Brain pericyte (primary cell): ENCODE measurements at regions not wholly inside any gene's neighbourhood (a gene's known extent, or its start where the extent isn't known, plus 50 kb on each side); places are given as distances from the start of the nearest gene placed in this dataset.

ENCODE experiments used
- DNase-seq: peaks from one replicate; pipeline ENCODE4 v3.0.0-alpha.2; 2012; ENCODE audit warnings: low read depth, low spot score

- no peak for DNase-seq
These were observed 93.6 kb upstream of the LPP start for GRCh38 chr3:188060264-188060835.

DNA sequence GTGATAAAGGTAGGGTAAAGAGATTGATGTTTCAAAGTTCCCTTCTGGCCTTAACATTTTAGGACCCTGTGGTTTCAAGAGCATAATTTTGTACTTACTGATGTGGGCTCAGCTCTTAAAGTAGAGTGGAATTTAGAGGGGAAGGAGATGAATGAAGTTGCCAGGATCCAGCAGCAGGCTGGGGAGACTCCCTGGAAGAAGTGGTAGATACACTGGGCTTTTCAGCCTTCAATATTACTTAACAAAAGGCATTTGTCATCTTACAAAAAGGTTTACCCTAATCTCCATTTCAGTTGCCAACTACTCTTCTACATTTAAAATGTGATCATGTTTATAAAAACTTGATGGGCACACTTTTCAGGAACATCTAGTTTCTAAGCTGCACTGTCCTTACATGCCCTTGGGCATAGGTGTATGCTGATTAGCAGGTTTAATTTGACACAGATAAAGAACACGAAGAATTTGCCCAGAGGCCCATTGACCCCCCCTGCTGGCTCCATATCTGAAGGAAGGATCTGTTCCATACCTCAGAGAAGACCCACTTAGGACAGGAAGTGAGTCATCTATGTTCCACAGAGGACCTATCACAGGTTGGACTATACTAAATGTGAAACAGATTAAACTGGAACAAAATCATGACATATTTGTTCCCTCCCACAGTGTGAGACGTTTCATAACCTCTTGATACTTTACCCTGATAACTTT lies 93.0 kb upstream of the LPP start:
- no peak for DNase-seq

GRCh38 chr3:188062216-188062615 lies 91.7 kb upstream of the LPP start:
- no peak for DNase-seq

DNA sequence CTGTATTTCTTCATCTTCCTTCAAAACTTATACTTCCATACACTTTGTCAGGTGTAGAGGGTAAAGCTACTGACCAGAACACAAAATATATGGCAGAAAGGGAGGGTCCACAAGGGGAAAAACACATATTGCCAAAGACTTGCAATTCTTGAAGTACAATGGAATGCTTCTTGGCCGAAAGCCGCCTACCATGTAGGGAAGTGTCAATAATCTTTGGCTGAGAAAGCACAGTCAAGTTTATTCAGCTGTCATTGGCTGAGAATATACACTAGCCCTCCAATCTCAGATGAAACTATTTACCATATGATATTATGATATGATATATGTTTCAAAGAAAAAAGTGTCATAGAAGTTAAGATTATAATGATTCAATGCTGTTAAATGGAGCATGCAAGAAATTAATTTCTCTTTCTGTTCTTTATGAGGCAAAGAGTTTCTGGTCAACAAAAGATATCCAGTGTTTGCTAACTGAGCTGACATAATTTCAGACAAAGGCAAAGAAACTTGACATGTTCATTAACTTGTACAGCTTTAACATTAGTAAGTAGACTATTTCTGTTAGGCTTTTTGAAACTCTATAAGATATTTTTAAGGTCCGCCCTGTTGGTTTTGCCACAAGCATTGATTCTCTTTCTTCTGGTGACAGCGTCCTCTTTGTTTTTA lies 89.0 kb upstream of the LPP start:
- no peak for DNase-seq

GRCh38 chr3:188066141-188066540 lies 87.8 kb upstream of the LPP start:
- DNase-seq, result no peak

DNA sequence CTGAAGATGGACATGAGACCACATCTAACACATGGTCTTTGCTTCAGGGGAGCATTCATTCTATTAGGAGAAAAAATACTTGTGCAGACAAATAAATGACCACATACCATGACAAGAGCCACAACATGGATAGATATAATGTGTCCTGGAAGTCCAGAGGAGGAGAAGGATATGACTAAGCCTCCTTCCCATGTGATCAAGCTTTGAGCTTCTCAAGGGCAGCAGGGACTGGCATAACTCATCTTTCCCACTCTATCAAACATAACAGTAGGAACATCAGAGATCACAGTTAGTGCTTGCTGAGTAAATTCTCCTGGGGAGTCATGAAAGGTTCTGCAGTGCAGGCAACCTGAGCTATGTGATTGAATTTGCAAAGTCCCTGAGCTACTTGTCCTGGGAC lies 86.0 kb upstream of the LPP start:
- no peak for DNase-seq

DNA sequence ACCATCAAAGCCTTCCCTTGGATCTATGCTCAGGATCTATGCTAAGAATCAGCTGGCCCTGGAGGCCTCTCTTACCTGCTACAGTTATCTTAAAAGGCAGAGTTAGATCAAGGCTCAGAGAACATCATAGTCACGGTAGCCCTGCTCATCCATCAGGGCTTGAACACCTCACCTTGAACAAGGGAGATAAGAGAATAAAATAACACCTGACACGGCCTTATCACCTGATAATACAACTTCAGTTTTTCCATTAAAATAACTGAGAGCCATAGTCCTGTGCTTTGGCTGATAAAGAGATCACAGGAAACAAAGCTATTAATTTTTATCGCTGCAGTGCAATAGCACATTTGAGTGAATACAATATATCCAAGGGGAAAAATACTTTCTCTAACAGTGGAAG lies 85.6 kb upstream of the LPP start:
- no peak for DNase-seq

GRCh38 chr3:188071636-188072035 lies 82.3 kb upstream of the LPP start:
- no peak for DNase-seq

- no peak for DNase-seq
These were observed 77.8 kb upstream of the LPP start for GRCh38 chr3:188076176-188076575.

- no peak for DNase-seq
These were observed 76.7 kb upstream of the LPP start for GRCh38 chr3:188077160-188077799.

- DNase-seq, result no peak
These were observed 73.9 kb upstream of the LPP start for GRCh38 chr3:188080091-188080490.

GRCh38 chr3:188082031-188082430 lies 71.9 kb upstream of the LPP start:
- DNase-seq, result no peak

- DNase-seq, result no peak
These were observed 71.5 kb upstream of the LPP start for GRCh38 chr3:188082450-188082849.

- DNase-seq, result no peak
These were observed 70.9 kb upstream of the LPP start for GRCh38 chr3:188083011-188083410.

DNA sequence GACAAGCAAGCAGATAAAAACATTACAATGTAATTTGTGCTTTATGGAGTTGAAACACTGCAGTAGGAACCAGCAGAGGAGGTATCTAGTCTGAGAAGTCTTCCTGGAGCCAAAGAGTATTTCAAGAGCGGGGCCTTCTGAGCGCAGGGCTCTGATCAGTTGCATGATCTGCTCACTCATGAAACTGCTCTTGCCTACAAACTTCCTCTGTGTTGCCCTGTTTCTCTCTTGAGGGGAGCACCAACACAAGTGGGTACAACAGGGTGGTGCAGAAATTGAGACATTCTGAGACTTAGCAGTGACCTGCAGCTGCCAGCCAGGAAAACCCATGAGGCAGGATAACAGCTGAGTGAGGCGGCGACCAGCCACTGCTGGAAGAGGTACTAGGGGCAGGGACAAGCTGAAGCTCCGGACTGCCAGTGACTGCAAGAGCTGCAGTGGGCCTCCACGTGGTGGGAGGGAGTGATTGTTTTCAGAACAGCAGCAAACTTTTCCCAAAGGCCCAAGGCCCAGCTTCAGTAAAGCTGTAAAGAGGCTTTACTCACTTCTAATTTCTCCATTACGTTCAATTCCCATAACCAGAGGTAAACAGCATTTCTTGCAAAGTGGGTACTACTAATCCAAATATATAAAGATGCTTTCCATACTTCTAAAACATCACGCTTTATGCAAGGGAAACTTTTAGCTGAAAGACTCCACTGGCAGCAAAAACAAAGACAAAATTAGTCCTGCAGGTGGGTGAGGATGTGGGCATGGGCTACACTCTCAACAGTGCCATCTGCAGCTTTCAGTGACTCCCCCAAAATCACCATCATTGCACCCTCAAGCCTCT lies 69.0 kb upstream of the LPP start:
- DNase-seq, result no peak

- DNase-seq, result no peak
These were observed 68.1 kb upstream of the LPP start for GRCh38 chr3:188085584-188086560.

DNA sequence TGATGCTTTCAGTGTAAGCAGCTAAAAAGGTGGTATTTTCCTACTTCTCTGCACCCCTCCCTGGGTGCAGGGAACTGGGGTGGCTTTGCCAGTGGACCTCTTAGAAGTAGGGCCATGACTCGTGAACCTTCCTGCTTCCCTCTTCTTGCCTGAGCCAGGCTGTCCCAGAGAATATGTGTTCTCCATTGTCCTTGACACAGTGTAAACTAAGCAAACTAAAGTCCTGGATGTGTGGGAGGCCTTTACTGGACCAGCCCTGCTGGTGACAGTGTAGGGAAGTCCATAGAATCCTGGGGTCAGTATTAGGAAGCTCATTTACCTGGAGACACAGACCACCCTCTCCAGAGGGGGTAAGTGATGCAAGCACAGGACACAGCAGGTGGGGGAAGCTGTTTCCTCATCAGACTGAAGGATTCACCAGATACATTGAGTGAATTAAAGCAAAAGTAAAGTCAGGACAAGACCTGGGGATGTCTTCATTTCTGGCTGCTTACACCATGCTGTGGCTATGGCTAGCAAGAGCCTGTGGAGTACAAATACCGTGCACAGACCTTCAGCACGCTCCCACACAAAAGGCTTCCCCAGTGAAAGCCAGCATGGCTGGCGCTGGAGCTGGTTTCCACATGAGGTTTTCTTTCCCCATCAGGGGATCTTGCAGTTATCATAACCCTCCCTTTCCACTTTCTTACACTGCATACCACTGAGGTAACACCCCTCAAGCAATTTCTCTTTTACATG lies 64.8 kb upstream of the LPP start:
- no peak for DNase-seq

DNA sequence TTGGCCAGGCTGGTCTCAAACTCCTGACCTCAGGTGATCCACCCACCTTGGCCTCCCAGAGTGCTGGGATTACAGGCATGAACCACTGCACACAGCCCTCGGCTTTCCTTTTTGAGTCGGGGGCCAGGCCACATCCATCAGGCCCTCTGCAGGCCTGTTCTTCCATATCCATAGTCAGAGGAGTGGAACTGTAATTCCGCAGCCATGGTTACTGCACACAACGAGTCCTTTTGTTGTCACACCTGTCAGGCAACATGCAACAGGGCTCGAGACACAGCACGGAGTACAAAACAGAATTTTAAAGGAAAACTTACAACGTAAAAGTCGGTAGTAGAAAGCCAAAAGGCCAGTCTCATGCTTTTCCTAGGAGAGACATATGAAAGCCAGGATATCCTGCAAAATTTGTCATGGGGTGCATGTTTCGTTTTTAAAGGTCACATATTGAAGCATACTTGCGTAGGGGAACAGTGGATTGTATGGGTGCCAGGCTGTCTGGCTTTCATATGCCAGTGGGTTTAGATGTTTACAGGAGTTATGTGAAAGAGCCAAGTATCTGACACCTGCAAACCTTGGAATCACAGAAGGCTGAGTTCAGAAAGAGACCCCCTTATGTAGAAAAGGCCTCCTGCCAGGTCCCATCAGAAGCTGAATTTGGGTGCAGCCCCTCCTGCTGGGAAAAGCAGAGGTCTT lies 63.2 kb upstream of the LPP start:
- no peak for DNase-seq

DNA sequence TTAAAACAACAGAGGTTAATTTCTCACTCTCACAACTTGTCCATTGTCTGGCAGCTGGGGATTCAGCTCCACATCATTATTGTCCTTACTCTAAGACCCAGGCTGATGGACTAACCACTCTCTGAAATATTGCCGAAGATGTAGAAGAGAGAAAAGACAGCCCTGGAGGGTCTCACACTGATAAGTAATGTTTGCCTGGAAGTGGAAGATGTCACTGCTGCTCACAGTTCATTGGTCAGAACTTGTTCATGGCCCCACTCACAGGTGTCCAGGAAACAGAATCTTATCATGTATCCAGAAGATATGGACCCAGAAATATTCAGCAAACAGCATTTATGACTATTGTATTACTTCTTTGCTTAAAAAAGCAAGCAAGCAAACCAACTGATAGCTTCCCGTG lies 62.2 kb upstream of the LPP start:
- DNase-seq, result no peak
